ENCODE measurements at regions not wholly inside any gene's neighbourhood (a gene's known extent, or its start where the extent isn't known, plus 50 kb on each side); places are given as distances from the start of the nearest gene placed in this dataset.

DNA sequence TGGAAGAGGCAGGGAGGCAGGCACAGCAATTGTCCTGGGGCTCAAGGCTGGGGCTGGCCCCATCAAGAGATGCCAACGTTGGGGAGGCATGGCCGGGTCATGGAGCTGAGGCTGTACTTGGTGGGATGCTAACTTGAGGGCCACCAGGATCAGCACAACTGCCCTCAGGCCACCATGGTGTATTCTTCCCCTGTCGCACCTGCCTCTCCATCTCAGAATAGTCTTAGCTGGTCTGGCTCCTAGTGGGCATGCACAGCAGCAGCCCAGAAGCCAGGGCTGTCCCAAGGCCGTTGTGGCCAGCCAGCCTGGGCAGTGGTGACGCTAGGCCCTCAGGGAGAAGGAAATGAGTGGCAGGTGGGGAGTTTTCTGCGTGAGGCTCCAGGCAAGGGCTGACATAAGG is 91.3 kb downstream of the DHCR7 start:
- DNase-seq (ENCODE audit: low read depth, low spot score), result no peak

DNA sequence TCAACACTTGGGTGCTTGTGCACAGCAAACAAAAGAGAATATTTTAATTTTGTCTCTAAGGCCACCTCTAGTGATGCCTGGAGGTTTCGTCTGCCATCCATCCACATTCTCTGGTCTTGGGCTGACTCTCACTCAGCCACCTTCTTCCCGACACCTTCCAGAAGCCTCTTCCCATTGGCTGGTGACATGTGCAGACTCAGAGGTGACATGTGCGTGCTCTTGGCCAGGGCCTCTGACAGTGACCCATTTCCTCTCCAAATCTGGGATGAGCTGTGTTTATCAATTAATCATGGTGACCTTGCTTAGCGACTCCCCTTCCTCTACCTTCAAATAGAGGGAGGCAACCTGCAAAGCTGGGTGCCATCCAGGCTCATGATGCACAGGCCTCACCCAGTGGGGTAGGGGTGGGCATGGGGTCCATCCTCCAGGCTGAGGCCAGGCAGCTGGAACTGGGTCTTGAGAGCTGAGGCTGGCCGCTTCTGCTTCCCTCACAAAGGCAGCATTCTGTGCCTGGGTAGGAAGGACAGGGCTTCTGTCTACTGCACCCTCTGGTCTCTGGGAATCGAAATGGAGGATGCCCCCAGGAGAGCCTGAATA is 91.8 kb downstream of the DHCR7 start:
- DNase-seq (ENCODE audit: low read depth, low spot score), result no peak

DNA sequence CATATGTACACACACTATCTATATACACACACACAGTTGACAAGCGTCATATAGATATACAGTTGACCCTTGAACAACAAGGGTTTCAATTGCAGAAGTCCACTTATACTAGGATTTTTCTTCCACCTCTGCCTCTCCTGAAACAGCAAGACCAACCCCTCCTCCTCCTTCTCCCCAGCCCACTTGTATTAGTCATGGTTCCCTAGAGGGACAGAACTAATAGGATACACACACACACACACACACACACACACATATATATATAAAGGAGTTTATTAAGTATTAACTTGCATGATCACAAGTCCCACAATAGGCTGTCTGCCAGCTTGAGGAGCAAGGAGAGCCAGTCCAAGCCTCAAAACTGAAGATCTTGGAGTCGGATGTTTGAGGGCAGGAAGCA is 92.9 kb downstream of the DHCR7 start:
- DNase-seq (ENCODE audit: low read depth, low spot score), result no peak

DNA sequence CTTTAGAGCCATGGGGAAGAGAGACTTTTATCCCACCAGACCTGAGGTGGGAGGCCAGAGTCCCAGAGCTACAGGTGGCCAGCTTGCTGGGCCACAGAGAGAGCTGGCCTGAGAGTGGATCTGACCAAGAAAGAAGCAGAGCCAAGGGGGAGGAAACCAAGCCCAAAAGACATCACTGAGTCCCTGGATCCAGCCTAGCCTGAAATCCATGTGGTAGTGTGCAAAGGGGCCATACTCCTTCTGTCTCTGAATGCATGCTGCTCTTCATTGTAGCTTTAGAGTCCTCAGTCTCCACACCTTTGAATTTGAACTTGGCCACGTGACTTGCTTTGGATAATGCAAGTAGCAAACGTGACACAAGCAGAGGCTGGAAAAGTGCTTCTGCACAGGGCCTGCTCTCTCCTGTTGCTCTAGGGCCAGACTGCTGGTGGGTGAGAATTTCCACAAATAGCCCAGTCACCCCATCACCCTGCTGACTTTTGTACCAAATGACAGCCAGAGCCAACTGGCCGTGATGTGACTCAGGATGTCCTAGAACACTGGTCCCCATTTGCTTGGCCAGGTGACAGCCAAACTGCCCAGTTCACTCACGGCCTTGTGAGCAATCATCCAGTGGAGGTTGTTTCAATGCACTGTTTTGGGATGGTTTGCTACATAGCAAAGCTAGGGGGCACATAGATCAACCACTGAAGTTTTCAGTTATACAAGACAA is 93.6 kb downstream of the DHCR7 start:
- no peak for DNase-seq (ENCODE audit: low read depth, low spot score)

DNA sequence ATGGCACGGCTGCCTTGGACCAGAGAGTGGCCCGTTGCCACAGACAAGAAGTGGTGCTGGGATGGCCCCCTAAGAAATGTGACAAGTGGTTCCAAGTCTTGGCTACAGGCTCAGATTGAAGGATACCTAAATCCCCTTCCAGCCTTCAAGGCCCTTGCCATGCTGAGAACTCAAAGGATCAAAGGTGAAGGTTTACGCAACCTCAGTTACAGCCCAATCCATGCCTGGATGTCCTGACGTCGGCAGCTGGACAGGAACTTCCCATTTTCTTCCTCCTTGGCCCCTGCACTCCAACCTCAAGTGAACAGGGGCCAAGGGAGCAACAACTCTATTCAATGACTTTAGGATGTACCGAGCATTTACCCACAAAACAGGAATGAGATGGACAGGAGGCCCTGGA is 95.4 kb downstream of the DHCR7 start:
- no peak for DNase-seq (ENCODE audit: low read depth, low spot score)

DNA sequence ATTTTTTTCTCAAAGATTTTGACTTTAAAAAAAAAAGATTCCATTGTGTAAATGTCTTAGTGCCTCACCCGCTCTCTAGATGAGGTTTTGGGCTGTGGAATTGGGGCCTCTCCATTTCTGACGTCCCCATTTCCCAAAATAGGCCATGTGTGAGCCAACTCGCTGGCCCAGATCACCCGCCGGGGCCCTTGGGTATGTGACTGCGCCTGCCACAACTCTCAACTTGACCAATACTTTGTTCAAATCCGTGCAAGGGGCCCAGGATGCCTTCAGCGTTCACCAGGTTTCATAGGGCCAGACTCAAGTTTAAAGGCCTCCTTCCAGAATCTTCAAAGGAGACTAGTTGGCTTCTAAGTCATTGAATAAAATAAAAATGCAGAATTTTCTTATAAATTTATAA is 96.0 kb downstream of the DHCR7 start:
- DNase-seq (ENCODE audit: low read depth, low spot score), result no peak

DNA sequence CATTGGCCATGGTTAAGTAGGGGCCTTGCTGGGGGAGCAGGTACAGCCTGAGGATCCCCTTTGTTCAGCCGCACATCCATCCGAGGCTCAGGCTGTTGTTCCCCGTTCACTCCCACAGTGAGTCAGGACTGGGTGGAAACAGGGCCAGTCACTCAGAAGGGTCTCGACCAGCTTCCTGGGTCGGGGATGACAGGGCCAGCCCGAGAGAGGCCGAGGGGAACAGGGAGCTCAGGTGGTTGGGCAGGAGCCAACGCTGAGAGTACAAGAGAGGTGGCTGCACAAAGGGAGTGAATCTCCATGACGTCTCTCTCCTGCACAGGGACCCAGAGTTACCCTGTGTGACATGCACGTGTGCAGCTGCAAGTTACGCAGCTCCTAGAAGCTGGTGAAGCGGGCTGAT is 97.2 kb upstream of the SHANK2 start:
- no peak for DNase-seq (ENCODE audit: low read depth, low spot score)

DNA sequence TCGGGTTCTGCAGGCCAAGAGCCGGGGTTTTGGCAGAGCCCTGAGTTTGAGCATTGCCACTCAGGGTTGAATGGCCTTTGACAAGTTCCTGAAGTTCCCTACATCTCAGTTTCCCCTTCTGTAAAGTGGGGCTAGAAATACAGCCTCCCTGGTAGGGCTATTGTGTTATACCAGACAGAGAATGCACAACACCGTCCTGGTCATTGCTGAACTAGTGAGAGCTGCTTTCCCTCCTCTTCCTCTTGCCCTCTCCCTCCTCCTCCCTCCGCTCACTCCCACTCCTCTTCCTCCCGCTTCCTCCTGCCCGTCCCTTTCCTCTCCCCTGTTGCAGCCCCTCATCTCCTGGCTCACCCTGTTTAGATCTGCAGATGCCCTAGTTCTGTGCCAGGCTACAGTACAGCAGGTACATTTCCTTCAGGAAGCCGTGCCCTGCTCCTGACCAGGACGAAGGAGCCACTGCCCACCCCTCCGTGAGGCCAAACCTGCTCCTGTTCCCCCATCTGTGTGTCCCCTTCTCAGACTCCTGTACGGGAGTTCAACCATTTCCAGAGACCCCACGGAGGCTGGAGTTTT is 91.5 kb upstream of the SHANK2 start:
- DNase-seq (ENCODE audit: low read depth, low spot score), result no peak

DNA sequence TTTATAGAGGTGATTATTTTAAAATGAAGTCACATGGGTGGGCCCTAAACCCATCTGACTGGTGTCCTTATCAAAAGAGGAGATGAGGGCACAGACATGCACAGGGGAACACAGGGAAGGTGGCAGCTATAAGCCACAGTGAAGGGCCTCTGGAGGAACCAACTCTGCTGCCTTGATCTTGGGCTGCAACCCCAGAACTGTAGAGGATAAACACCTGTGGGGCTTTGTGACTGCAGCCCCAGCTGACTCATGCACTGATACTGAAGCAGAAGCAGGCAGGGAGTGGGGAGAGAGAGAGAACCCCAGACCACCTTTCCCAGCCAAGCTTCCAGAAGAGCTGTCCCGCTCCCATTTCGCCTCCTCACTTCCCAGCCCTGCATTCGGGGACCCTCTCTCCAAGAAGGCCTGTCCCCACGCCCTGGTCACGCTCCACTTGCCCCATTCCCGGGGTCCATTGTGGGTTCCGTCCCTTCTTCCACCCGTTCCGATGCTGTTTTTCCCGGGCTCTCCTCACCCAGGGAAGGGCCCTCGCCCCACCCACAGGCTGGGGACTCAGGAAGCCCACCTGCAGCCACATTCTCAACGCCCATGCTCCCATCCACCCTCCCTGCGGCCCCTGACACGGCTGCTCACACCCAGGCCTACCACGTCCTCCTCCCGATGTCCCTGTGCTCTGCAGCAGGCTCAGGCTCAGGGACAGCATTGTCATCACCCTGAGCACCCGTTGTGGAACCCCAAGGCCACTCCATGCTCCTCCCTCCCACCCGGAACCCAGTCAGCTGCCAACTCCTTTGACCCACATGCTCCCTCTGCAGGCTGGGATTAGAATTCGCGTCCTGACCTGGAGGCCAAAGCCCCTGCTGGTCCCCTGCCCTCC is 90.8 kb upstream of the SHANK2 start:
- peak; percentile 36 for DNase-seq (ENCODE audit: low read depth, low spot score)

DNA sequence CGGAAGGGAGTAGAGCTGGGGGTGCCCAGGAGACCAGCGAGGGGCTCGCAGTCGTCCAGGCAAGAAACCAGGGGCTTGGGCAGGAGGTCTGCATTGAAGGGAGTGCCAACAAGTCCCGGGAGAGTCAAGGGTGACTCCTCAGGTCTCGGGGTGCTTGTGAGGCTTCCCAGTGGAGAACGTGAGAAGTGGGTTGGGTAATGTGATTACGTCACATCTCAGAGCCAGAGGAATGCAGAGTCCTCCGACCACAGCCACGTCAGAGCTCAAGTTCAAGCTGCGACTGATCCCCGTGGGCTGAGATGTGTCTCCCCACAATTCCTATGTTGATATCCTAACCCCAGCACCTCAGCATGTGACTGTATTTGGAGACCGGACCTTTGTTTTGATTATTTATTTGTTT is 89.7 kb upstream of the SHANK2 start:
- no peak for DNase-seq (ENCODE audit: low read depth, low spot score)

DNA sequence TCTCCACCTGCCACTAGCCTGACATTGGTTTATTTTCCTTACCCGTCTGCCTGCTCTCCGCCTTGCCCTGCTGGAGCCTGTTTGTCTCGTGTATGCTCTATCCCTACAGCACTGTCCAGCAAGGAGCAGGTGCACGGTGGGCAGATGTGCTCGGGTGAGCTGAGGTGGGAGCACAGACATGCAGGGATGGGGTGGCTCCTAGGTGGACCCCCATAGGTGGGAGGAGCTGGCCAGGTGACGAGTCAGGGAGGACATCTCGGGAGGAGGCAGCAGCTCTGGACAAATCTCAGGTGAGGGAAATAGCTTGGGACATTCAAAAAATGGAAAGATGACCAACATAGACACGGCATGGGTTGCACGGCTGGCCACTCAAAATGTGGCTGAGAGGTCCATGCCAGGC is 89.2 kb upstream of the SHANK2 start:
- no peak for DNase-seq (ENCODE audit: low read depth, low spot score)

DNA sequence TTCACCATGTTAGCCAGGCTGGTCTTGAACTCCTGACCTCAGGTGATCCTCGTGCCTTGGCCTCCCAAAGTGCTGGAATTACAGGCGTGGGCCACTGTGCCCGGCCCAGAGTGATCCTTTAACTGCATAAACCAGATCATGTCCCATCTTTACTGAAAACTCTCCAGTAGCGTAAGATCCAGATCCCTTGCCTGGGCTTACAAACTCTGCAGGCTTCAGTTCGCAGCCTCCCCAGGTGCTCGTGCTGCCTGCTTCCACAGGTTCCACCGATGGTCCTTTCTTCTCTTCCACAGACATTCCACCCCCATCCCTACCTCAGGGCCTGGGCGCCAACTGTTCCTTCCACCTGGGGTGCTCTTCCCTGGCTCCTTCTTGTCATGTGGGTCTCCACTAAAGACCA is 88.8 kb upstream of the SHANK2 start:
- no peak for DNase-seq (ENCODE audit: low read depth, low spot score)

DNA sequence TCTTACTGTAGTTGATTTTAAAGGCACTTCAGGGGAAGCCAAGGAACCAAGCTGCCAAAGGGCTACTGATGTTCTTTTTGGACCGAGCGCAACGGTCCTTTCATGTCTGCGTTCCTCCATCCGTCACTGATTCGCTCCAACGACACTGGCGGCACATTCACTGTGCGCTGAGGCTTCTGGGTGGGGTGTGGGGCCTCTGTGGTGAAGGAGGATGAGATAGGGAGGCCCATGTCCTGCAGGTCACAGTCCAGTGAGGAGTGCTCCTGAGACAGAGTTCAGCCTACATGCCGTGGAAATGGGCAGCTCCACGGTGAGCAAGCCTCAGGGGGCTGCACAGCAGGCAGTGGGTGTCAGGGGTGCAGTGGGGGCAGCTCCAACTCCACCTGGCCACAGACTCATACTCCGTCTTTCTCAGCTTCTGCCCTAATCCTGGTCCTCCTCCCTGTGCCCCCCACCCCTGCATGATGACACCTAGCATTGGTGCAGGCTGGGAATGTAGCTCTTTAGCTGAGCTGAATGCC is 87.8 kb upstream of the SHANK2 start:
- DNase-seq (ENCODE audit: low read depth, low spot score), result no peak

DNA sequence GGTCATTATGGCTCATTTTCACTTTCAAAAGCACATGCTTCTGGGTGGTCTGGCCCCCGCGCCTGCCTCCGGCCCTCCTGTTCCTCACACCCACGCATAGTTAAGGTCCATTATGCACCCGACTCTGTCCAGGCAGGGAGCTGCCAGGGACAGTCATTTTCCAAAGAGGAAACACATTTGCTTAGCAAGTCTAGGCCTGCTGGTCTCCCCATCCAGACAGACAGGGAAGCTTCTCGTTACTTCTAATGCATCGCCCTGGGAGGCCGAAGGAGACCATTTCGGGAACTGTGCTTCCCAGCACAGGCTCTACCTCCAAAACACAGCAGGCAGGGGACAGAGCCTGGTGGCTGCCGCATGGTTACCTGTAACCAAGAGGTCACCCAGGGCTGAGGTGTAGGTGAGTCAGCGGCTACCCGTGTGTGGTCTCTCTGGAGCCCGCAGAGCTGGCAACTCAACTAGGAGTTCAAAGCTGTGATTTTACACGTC is 87.1 kb upstream of the SHANK2 start:
- no peak for DNase-seq (ENCODE audit: low read depth, low spot score)

DNA sequence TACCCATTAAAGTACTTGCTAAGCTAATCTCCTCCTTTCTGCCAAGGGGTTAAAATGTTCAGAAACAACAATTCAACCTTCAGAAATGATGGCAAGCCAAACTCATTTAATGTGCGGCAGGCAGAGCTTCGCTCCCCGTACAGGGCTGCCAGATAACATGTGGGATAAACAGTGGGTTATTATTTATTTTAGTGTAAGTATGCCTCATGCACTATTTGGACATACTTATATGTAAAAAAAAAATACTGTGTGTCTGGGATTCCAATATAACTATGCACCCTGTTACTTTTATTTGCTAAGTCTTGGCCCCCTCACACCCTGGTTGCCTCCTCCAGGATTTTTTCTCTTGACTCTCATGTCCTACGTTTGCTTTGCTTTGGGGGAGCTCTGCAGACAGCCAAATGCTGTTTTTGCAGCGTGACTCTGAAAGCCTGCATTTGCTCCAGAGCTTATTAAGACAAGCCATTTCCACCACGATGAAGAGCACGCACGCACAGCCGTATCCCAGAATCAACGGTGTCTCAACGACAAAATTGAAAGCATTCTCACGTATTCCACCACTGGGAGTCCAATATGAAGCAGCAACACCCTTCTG is 86.5 kb upstream of the SHANK2 start:
- DNase-seq (ENCODE audit: low read depth, low spot score), result no peak

DNA sequence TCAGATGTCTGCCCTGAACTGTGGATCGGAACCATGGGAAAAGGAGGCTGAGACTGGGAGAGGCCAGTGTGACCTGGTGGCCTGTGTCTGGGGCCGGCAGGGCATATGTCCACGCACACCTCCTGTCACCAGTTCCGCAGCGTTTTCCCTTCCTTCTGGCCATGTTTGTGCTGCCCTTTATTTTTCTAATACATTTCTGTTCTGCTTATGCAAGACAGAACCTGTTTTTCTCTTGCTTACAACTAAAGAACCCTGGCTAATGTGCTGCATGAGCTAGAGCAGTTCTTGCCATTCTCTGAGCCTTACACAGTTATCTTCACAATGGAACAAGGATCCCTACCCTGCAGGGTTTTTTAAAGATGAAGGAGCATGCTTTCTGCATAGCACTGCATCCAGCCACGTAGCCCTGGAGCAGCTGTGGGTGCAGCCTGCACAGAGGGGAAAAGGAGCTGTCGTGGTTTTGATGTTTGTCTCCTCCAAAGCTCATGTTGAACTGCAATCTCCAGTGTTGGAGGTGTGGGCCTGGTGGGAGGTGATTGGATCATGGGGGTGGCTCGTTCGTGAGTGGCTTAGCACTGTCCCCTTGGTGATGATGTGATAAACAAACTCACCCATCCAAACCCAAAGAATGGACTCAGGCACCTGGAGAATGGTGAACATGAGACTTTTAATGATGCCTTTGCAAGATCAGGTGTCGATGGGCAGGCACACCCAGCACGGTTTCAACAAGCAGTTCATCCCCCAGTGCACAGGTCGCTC is 84.8 kb upstream of the SHANK2 start:
- no peak for DNase-seq (ENCODE audit: low read depth, low spot score)

DNA sequence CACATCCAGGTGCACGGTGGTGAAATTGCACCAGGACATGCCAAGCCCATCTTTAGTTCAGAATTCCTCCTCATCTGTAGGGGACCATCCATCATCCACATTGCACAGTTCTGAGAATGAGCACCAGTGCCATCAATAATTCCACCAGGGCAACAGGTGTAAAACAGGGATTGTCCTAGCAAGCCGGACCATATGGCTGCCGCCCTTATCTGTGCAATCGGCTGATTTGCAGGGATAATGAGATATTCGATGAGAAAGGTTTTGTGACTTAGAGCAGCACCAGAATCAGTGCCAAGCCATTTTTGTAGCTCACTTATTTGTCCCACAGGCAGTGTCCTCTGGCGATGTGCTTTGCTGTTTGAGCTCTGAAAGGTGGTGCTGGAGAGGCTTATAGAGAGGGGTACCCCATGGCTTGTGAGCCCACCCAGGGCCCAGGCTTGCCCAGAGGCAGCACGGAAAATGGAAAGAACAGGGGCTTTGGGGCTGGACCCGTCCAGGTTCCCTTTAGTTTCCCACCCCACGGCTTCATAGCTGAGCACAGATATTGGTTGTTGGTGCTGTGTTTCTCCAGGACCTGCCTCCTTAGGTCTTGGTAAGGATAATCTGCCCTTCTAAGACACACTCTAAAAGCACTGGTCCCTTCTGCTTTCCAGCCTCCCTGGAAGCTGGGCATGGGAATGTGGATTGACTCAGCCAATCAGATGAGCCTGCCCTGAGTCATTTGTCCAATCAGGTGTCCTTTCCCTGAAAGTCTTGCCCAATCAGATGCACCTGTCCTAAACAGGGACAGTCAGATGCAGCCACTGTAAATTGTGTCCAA is 84.0 kb upstream of the SHANK2 start:
- no peak for DNase-seq (ENCODE audit: low read depth, low spot score)

DNA sequence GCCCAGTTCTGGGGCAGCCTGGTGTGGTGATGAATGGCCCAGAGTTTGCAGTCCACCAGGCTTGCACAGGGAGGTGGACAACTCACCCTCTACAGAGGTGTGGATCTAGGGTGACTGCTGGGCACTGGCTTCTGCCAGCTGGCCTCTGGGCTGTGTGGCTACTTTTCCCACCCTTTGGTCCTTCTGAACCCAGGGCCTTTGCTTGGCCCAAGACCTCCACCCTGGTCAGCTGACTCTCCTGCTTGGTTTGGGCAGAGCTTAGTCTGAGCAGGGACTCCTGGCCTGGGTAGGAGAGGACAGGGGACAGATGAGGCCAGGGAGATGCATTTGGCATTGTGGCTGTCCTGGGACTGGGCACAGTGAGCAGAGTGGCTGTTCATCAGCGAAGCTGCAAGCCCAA is 83.0 kb upstream of the SHANK2 start:
- no peak for DNase-seq (ENCODE audit: low read depth, low spot score)

DNA sequence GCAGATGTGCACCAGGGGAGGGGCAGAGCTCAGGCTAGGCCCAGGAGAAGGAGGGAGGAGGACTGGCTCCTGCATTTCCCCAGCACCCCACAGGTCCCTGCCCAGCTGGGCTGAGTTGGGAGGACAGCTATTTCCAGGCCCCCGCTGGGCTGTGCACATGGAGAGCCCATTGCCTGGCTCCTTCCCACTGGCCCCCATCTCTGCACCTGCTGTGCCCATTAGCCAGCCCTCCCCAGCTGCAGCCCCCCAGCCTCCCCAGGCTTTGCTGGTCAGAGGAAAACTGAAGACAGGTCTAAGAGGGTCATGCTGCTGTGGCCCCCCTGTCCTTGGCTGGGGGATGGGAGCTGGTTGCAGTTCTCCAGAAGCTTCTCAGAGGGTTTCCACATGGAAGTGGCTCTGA is 81.8 kb upstream of the SHANK2 start:
- no peak for DNase-seq (ENCODE audit: low read depth, low spot score)

DNA sequence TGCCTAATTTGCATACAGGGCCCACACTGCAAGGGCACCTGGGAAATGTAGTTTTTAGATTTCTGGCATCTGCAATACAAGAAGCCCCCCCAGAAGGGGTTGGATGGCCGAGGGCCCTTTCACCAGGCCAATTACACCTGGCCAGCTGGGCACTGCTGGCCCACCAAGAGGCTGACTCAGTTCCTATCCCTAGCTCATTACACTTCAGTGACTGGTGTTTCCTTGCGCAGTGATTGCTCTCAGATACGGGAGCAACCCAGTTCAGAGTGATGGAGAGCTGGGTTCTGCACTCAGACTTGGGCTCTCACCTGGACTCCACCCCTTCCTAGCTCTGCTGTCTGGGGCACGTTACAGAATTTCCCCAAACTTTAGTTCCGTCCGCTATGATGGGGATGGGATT is 81.1 kb upstream of the SHANK2 start:
- DNase-seq (ENCODE audit: low read depth, low spot score), result no peak

Data from astrocyte of the hippocampus (primary cell).